ENCODE measurements at regions not wholly inside any gene's neighbourhood (a gene's known extent, or its start where the extent isn't known, plus 50 kb on each side); places are given as distances from the start of the nearest gene placed in this dataset.

GRCh38 chr9:18023332-18023731 is 444.5 kb downstream of the SH3GL2 start:
- no peaks in the 10 kb centered on the region for H3K79me2 ChIP-seq (ENCODE audit: insufficient read depth, low read length)
- ATAC-seq = no peak
- intact Hi-C loops (cut with micrococcal nuclease; ENCODE audit: unreplicated experiment) = no loop called here
- no peak for DNase-seq (ENCODE audit: low spot score)
- H3K9me3 ChIP-seq (ENCODE audit: low read length) = peaks cover 2% of the 10 kb centered on the region; the same call in 1 of the 2 replicates
- no peaks in the 10 kb centered on the region for H3K4me1 ChIP-seq (ENCODE audit: insufficient read depth, low read length)
- no TSS peak for BruUV-seq (replicated peaks)
- TF ChIP-seq PATZ1 (CRISPR knock-in tag; IDR thresholded peaks at IDR 0.05) = no peak
- TF ChIP-seq LCORL (IDR thresholded peaks at IDR 0.05) = no peak
- no peak for TF ChIP-seq LCORL (CRISPR knock-in tag; IDR thresholded peaks at IDR 0.05)
- no peak for TF ChIP-seq YEATS4 (CRISPR knock-in tag; IDR thresholded peaks at IDR 0.05; ENCODE audit: borderline replicate concordance)
- no peak for TF ChIP-seq ZBTB46 (CRISPR knock-in tag; IDR thresholded peaks at IDR 0.05; ENCODE audit: borderline replicate concordance)
- no peak for TF ChIP-seq GRHL1 (CRISPR knock-in tag; conservative IDR thresholded peaks at IDR 0.05)
- no peak for TF ChIP-seq KLF6 (CRISPR knock-in tag; IDR thresholded peaks at IDR 0.05)
- TF ChIP-seq NR2F6 (IDR thresholded peaks at IDR 0.05) = no peak
- no peak for TF ChIP-seq NR2F6 (CRISPR knock-in tag; IDR thresholded peaks at IDR 0.05)
- TF ChIP-seq ZNF17 (CRISPR knock-in tag; IDR thresholded peaks at IDR 0.05) = no peak
- no peak for TF ChIP-seq ZNF33A (CRISPR knock-in tag; IDR thresholded peaks at IDR 0.05; ENCODE audit: borderline replicate concordance)
- no peak for TF ChIP-seq EZH2 (conservative IDR thresholded peaks at IDR 0.05; ENCODE audit: low read depth, low read length)
- TF ChIP-seq ZNF567 (CRISPR knock-in tag; IDR thresholded peaks at IDR 0.05; ENCODE audit: borderline replicate concordance) = no peak
- no peak for TF ChIP-seq SIX1 (CRISPR knock-in tag; IDR thresholded peaks at IDR 0.05; ENCODE audit: borderline replicate concordance)
- TF ChIP-seq HNF4A (CRISPR knock-in tag; IDR thresholded peaks at IDR 0.05) = no peak
- no peak for TF ChIP-seq NBN (conservative IDR thresholded peaks at IDR 0.05)
- no peak for TF ChIP-seq MED13 (CRISPR knock-in tag; IDR thresholded peaks at IDR 0.05)
- no peak for TF ChIP-seq DPF2 (CRISPR knock-in tag; IDR thresholded peaks at IDR 0.05; ENCODE audit: borderline replicate concordance, low read depth)
- H3K4me2 ChIP-seq (ENCODE audit: low read depth, low read length) = no peak overlapping the region
- no peak overlapping the region for H2AFZ ChIP-seq (ENCODE audit: low read length)
- CTCF ChIA-PET (ENCODE audit: low intra/inter-chr PET ratio, low total read pairs) = no interaction called here
- POLR2A ChIA-PET = no interaction called here
- H3K27me3 ChIP-seq (ENCODE audit: control insufficient read depth in 1 of 2, insufficient read depth in 2 of 2, low read length in 2 of 2) = no peaks in the 10 kb centered on the region
- in situ Hi-C loops (cut with HindIII; ENCODE audit: extremely low pct_ligation_motif_present, low pct_unique_long_range_greater_than_20kb) = no loop called here
- H3K36me3 ChIP-seq (replicated peaks in 1 of 2; ENCODE audit: control insufficient read depth in 1 of 2, insufficient read depth in 2 of 2, low read length in 2 of 2) = no peaks in the 10 kb centered on the region
- H3K27ac ChIP-seq (ENCODE audit: extremely low read length, insufficient read depth, low read length) = no peak overlapping the region
- no peaks in the 10 kb centered on the region for H4K20me1 ChIP-seq (ENCODE audit: insufficient read depth, low read length)
- no peak overlapping the region for H3K9ac ChIP-seq (ENCODE audit: insufficient read depth, low read depth, low read length)
- 19% methylated on average over 3 of the region's 3 CpGs for WGBS (ENCODE audit: low lambda C conversion rate)
- no peak overlapping the region for H3K4me3 ChIP-seq (replicated peaks in 1 of 3; ENCODE audit: insufficient read depth in 1 of 3, low read depth in 2 of 3, low read length in 3 of 3)
- no peak for FAIRE-seq

Data from HepG2 (cell line).